Fibroblast of lung (primary cell): ENCODE measurements at regions not wholly inside any gene's neighbourhood (a gene's known extent, or its start where the extent isn't known, plus 50 kb on each side); places are given as distances from the start of the nearest gene placed in this dataset.

Experiments
- DNase-seq, 2 donors: peaks; one replicate each; pipeline versions ENCODE4 v3.0.0 to v3.0.0-alpha.2; 2010; ENCODE audit warnings: low read depth in 2 of 2
- H2AFZ ChIP-seq: 2 replicates; pipeline ENCODE4 v1.5.1; 2012; ENCODE audit warnings: low read length, control low read depth, inconsistent platforms
- H3K27ac ChIP-seq: 2 replicates; pipeline ENCODE4 v1.5.1; 2011; ENCODE audit warnings: low read length, control low read depth; ENCODE audit not compliant: insufficient read depth
- H3K27me3 ChIP-seq: 2 replicates; pipeline ENCODE4 v1.5.1; 2011; ENCODE audit warnings: mild to moderate bottlenecking, low read length; ENCODE audit not compliant: control insufficient read depth, insufficient read depth
- H3K36me3 ChIP-seq: 2 replicates; pipeline ENCODE4 v1.5.1; 2011; ENCODE audit warnings: low read length; ENCODE audit not compliant: control insufficient read depth, insufficient read depth
- H3K4me1 ChIP-seq: 2 replicates; pipeline ENCODE4 v1.5.1; 2011; ENCODE audit warnings: low read length; ENCODE audit not compliant: control insufficient read depth, insufficient read depth; ENCODE audit errors: extremely low read depth
- H3K4me2 ChIP-seq: 2 replicates; pipeline ENCODE4 v1.5.1; 2011; ENCODE audit warnings: low read length, control low read depth; ENCODE audit not compliant: insufficient read depth; ENCODE audit errors: extremely low read depth
- H3K4me3 ChIP-seq, 4 experiments: fragments of 200-600 bp in 1 of 4; sonication (generic) in 1 of 4; replicated peaks in 1 of 4; 2 replicates each; pipeline ENCODE4 v1.5.1; 2011 to 2016; ENCODE audit warnings: low read length in 4 of 4, low read depth in 3 of 4, mild to moderate bottlenecking in 3 of 4, control low read depth in 2 of 4, inconsistent platforms in 1 of 4, mixed read lengths in 1 of 4; ENCODE audit not compliant: insufficient read depth in 1 of 4; ENCODE audit errors: control extremely low read depth in 1 of 4
- H3K79me2 ChIP-seq: 2 replicates; pipeline ENCODE4 v1.5.1; 2012; ENCODE audit warnings: mild to moderate bottlenecking, low read length, inconsistent platforms; ENCODE audit not compliant: control insufficient read depth, insufficient read depth
- H3K9ac ChIP-seq: 2 replicates; pipeline ENCODE4 v1.5.1; 2011; ENCODE audit warnings: mild to moderate bottlenecking, low read length, control low read depth; ENCODE audit not compliant: insufficient read depth
- H3K9me3 ChIP-seq: 2 replicates; pipeline ENCODE4 v1.5.1; 2012; ENCODE audit warnings: low read depth, low read length; ENCODE audit not compliant: control insufficient read depth, insufficient read depth
- H4K20me1 ChIP-seq: 2 replicates; pipeline ENCODE4 v1.5.1; 2011; ENCODE audit warnings: low read length; ENCODE audit not compliant: control insufficient read depth, insufficient read depth; ENCODE audit errors: extremely low read depth
- CTCF ChIP-seq, 2 donors: IDR thresholded peaks in 1 of 2; conservative IDR thresholded peaks in 1 of 2; 1 replicate in 1 of 2; 2 replicates in 1 of 2; pipeline ENCODE4 v1.5.1; 2011 to 2012; ENCODE audit warnings: low read length in 2 of 2, control low read depth in 1 of 2, inconsistent platforms in 1 of 2, low read depth in 1 of 2, mild to moderate bottlenecking in 1 of 2
- EZH2 ChIP-seq: IDR thresholded peaks from 2 replicates; pipeline ENCODE4 v1.5.1; 2012; ENCODE audit warnings: low read length, control low read depth, mild to moderate bottlenecking; ENCODE audit errors: missing control alignments

- peak; percentile 45 to 46 for DNase-seq
- no peaks in the 10 kb centered on the region for H3K79me2 ChIP-seq
- no peaks in the 10 kb centered on the region for H3K36me3 ChIP-seq
- H4K20me1 ChIP-seq, result no peaks in the 10 kb centered on the region
- TF ChIP-seq EZH2, result no peak
- TF ChIP-seq CTCF (conservative IDR thresholded peaks at IDR 0.05 in 1 of 2, IDR thresholded peaks at IDR 0.05 in 1 of 2; ENCODE audit: low read depth in 1 of 2, low read length in 2 of 2), result no peak
- no peak overlapping the region for H3K9ac ChIP-seq
- H2AFZ ChIP-seq, result no peak overlapping the region
- no peaks in the 10 kb centered on the region for H3K27me3 ChIP-seq
- H3K4me2 ChIP-seq, result no peak overlapping the region
- H3K4me1 ChIP-seq, result no peaks in the 10 kb centered on the region
- no peak overlapping the region for H3K4me3 ChIP-seq
- no peaks in the 10 kb centered on the region for H3K9me3 ChIP-seq
- H3K27ac ChIP-seq, result no peak overlapping the region
Measured at GRCh38 chr12:31868965-31869364, 90.2 kb upstream of the RESF1 start.

GRCh38 chr12:31867292-31867691, 91.9 kb upstream of the RESF1 start:
- H3K4me3 ChIP-seq, result no peak overlapping the region
- no peak overlapping the region for H3K27ac ChIP-seq
- no peaks in the 10 kb centered on the region for H3K4me1 ChIP-seq
- no peaks in the 10 kb centered on the region for H3K27me3 ChIP-seq
- DNase-seq, result no peak
- H3K79me2 ChIP-seq, result no peaks in the 10 kb centered on the region
- no peak overlapping the region for H3K4me2 ChIP-seq
- no peak overlapping the region for H2AFZ ChIP-seq
- no peak overlapping the region for H3K9ac ChIP-seq
- no peaks in the 10 kb centered on the region for H3K9me3 ChIP-seq
- TF ChIP-seq EZH2 (no peak), CTCF (conservative IDR thresholded peaks at IDR 0.05 in 1 of 2, IDR thresholded peaks at IDR 0.05 in 1 of 2; ENCODE audit: low read depth in 1 of 2, low read length in 2 of 2) (no peak)
- H4K20me1 ChIP-seq, result no peaks in the 10 kb centered on the region
- H3K36me3 ChIP-seq, result no peaks in the 10 kb centered on the region

- H3K4me1 ChIP-seq, result no peaks in the 10 kb centered on the region
- H3K9ac ChIP-seq, result no peak overlapping the region
- H3K4me2 ChIP-seq, result no peak overlapping the region
- TF ChIP-seq CTCF (conservative IDR thresholded peaks at IDR 0.05 in 1 of 2, IDR thresholded peaks at IDR 0.05 in 1 of 2; ENCODE audit: low read depth in 1 of 2, low read length in 2 of 2), result no peak
- TF ChIP-seq EZH2, result no peak
- H2AFZ ChIP-seq, result no peak overlapping the region
- H3K9me3 ChIP-seq, result no peaks in the 10 kb centered on the region
- no peak for DNase-seq
- no peaks in the 10 kb centered on the region for H3K27me3 ChIP-seq
- no peak overlapping the region for H3K27ac ChIP-seq
- H4K20me1 ChIP-seq, result no peaks in the 10 kb centered on the region
- no peak overlapping the region for H3K4me3 ChIP-seq
- H3K79me2 ChIP-seq, result no peaks in the 10 kb centered on the region
- no peaks in the 10 kb centered on the region for H3K36me3 ChIP-seq
Measured at GRCh38 chr12:31866523-31866922, 92.7 kb upstream of the RESF1 start.
